M059J (cell line): ENCODE measurements at regions not wholly inside any gene's neighbourhood (a gene's known extent, or its start where the extent isn't known, plus 50 kb on each side); places are given as distances from the start of the nearest gene placed in this dataset.

Source experiments
- DNase-seq: peaks from one replicate; pipeline ENCODE4 v3.0.0-alpha.2; 2012; ENCODE audit warnings: low read depth

GRCh38 chr3:54021071-54021470 is 101.3 kb upstream of the CACNA2D3 start:
- DNase-seq: no peak

GRCh38 chr3:54020436-54020835 is 101.9 kb upstream of the CACNA2D3 start:
- no peak for DNase-seq

GRCh38 chr3:54014067-54014466 is 108.3 kb upstream of the CACNA2D3 start:
- no peak for DNase-seq

- DNase-seq: no peak
These were observed 113.6 kb upstream of the CACNA2D3 start for GRCh38 chr3:54008744-54009143.

- DNase-seq: no peak
These were observed 114.3 kb upstream of the CACNA2D3 start for GRCh38 chr3:54008099-54008498.

GRCh38 chr3:54004335-54004734 is 112.7 kb upstream of the SELENOK start:
- DNase-seq: no peak

GRCh38 chr3:54003136-54003535 is 111.5 kb upstream of the SELENOK start:
- DNase-seq: no peak

- DNase-seq: no peak
These were observed 108.1 kb upstream of the SELENOK start for GRCh38 chr3:53999725-54000124.

GRCh38 chr3:53998980-53999379 is 107.3 kb upstream of the SELENOK start:
- no peak for DNase-seq

- no peak for DNase-seq
These were observed 105.8 kb upstream of the SELENOK start for GRCh38 chr3:53997476-53997875.

- DNase-seq: peak; percentile 13
These were observed 104.6 kb upstream of the SELENOK start for GRCh38 chr3:53996141-53996874.

GRCh38 chr3:53994986-53995603 is 103.4 kb upstream of the SELENOK start:
- DNase-seq: peak; percentile 25

- no peak for DNase-seq
These were observed 99.6 kb upstream of the SELENOK start for GRCh38 chr3:53991240-53991639.

GRCh38 chr3:53989946-53990345 is 98.3 kb upstream of the SELENOK start:
- no peak for DNase-seq

GRCh38 chr3:53989451-53989850 is 97.8 kb upstream of the SELENOK start:
- DNase-seq: no peak

- no peak for DNase-seq
These were observed 86.7 kb upstream of the SELENOK start for GRCh38 chr3:53978386-53978785.

- DNase-seq: no peak
These were observed 83.7 kb upstream of the SELENOK start for GRCh38 chr3:53975382-53975781.

GRCh38 chr3:53974324-53974723 is 82.7 kb upstream of the SELENOK start:
- DNase-seq: peak; percentile 4

GRCh38 chr3:53973905-53974304 is 82.2 kb upstream of the SELENOK start:
- no peak for DNase-seq

GRCh38 chr3:53970661-53971060 is 79.0 kb upstream of the SELENOK start:
- no peak for DNase-seq

GRCh38 chr3:53969086-53969485 is 77.4 kb upstream of the SELENOK start:
- DNase-seq: no peak

GRCh38 chr3:53965291-53965690 is 73.6 kb upstream of the SELENOK start:
- DNase-seq: no peak

- DNase-seq: no peak
These were observed 66.2 kb upstream of the SELENOK start for GRCh38 chr3:53957831-53958230.

- no peak for DNase-seq
These were observed 64.9 kb upstream of the SELENOK start for GRCh38 chr3:53956586-53956985.
